Activated CD4-positive, alpha-beta memory T cell treated with anti-CD3 and anti-CD28 coated beads, Interleukin-2, amount 10 ng/mL, durations not matched to agents 7 days and 5 days (primary cell): ENCODE measurements at regions not wholly inside any gene's neighbourhood (a gene's known extent, or its start where the extent isn't known, plus 50 kb on each side); places are given as distances from the start of the nearest gene placed in this dataset.

Experiments
- CTCF ChIA-PET: fragments of 350-600 bp; sonication (Branson Sonifier 250); formaldehyde crosslinking; loops from one replicate; lab custom pipeline; 2021; ENCODE audit warnings: antibody characterized with exemption, inconsistent platforms; lab: Charles Lee
- POLR2A ChIA-PET: fragments of 350-600 bp; sonication (Branson Sonifier 250); formaldehyde crosslinking; loops from one replicate; lab custom pipeline; 2021; ENCODE audit warnings: antibody characterized with exemption; lab: Charles Lee
- DNase-seq: peaks from one replicate; pipeline ENCODE4 v3.0.0-alpha.2; 2020
- H3K27ac Mint-ChIP-seq: one replicate; pipeline ENCODE4 v1.8.0; 2021; ENCODE audit warnings: mild to moderate bottlenecking, mixed read lengths
- H3K27me3 Mint-ChIP-seq: one replicate; pipeline ENCODE4 v1.8.0; 2021; ENCODE audit warnings: mixed read lengths
- H3K36me3 Mint-ChIP-seq: one replicate; pipeline ENCODE4 v1.8.0; 2021; ENCODE audit warnings: low read depth, mixed read lengths
- H3K4me1 Mint-ChIP-seq: one replicate; pipeline ENCODE4 v1.8.0; 2021; ENCODE audit warnings: mixed read lengths
- H3K4me3 Mint-ChIP-seq: one replicate; pipeline ENCODE4 v1.8.0; 2021; ENCODE audit warnings: mild to moderate bottlenecking, mixed read lengths
- H3K9me3 Mint-ChIP-seq: one replicate; pipeline ENCODE4 v1.8.0; 2021; ENCODE audit warnings: mixed read lengths

DNA sequence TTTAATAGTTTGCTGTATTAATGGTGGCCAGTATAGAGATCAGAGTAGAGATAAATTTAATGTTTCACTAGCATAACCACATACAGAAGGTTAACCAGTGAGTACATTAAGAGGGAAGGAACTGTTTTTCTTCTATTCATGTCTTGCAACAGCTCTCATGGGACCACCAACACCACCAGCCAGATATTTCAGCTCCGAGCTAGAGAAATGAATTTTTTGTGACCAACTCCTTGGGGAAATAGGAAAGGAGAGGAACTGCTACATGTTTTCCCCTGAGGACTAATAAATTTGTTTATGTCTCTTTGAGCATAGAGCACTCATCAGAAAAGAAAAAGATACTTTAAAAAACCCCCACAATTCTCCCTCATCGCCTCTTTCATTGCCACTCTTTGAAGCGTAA, 247.5 kb downstream of the MBNL1 start:
- no peak for DNase-seq
- H3K9me3 Mint-ChIP-seq: no peaks in the 10 kb centered on the region
- H3K4me1 Mint-ChIP-seq: no peaks in the 10 kb centered on the region
- ChIA-PET CTCF (interaction anchor here (1.0 kb wide), 1 partner anchor 22 kb away, joined by 4 read pairs; no protein-coding TSS in a partner anchor), POLR2A (no interaction called here)
- no peak overlapping the region for H3K4me3 Mint-ChIP-seq
- H3K27ac Mint-ChIP-seq: no peak overlapping the region
- no peaks in the 10 kb centered on the region for H3K36me3 Mint-ChIP-seq
- H3K27me3 Mint-ChIP-seq: peaks cover 6% of the 10 kb centered on the region

DNA sequence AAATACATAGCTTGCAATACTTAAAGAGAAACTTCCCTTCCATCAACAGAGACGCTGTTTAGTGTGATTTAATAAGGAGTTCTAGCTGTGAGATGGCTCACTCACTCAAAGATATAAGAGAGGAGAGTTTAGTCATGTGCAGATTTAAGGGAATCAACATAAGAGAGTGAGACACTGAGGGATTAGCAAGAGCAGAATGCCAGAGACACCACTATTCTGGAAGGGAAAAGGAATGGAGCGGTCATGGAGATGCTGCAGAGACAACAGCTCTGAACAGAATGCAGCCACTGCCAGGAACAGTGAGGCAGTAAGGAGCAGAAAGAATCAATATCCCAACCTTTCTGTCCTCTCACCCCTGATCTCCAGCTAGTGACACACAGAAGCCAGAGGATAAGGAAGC, 248.8 kb downstream of the MBNL1 start:
- Mint-ChIP-seq H3K27me3 (peaks cover 6% of the 10 kb centered on the region), H3K4me1 (no peaks in the 10 kb centered on the region), H3K36me3 (no peaks in the 10 kb centered on the region), H3K4me3 (no peak overlapping the region), H3K27ac (no peak overlapping the region), H3K9me3 (no peaks in the 10 kb centered on the region)
- ChIA-PET POLR2A (no interaction called here), CTCF (no interaction called here)
- no peak for DNase-seq

DNA sequence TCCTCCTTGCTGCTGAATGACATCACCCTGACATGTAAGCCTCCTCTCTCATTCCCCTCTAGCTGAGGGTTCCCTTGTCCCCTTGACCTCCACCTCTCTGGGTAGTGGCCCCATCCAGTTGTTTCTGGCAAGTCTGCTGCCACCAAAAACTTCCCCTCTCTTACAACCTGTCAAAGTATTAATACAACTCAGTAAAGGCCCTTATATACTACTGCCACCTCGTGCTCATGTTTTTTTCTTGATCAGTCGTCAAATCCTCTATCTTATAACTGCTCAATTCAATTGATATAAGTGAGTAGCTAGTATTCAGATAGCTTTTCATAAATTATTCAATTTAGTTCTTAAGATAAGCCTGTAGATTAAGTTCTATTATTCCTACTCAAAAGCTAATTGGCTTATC, 249.6 kb downstream of the MBNL1 start:
- POLR2A ChIA-PET: no interaction called here
- H3K27ac Mint-ChIP-seq: no peak overlapping the region
- H3K36me3 Mint-ChIP-seq: no peaks in the 10 kb centered on the region
- CTCF ChIA-PET: interaction anchor here (1.0 kb wide), 1 partner anchor 446 kb away, joined by 3 read pairs; no protein-coding TSS in a partner anchor
- no peak for DNase-seq
- H3K9me3 Mint-ChIP-seq: no peaks in the 10 kb centered on the region
- H3K27me3 Mint-ChIP-seq: peaks cover 6% of the 10 kb centered on the region
- no peak overlapping the region for H3K4me3 Mint-ChIP-seq
- H3K4me1 Mint-ChIP-seq: no peaks in the 10 kb centered on the region

DNA sequence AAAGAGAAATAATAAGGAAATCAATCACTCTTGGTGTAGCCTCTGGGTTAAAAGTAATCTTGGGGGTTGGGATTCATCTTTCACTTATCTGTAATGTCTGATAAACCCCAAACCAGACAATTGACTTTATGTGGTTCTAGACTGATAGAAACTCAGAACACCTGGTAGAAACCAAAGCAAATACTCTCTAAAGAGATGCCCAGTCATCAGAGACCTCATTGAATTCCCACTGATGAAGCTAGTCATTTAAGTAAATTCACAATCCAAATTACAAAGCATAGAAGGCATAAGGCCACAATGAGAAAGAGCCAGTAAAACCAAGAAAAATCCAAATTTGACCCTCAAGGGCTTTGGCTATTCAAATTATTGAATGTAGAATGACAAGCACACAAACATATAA, 250.6 kb downstream of the MBNL1 start:
- Mint-ChIP-seq H3K4me1 (no peaks in the 10 kb centered on the region), H3K27me3 (peaks cover 6% of the 10 kb centered on the region), H3K36me3 (no peaks in the 10 kb centered on the region), H3K27ac (no peak overlapping the region), H3K9me3 (no peaks in the 10 kb centered on the region), H3K4me3 (no peak overlapping the region)
- DNase-seq: no peak
- CTCF ChIA-PET: no interaction called here
- POLR2A ChIA-PET: no interaction called here

DNA sequence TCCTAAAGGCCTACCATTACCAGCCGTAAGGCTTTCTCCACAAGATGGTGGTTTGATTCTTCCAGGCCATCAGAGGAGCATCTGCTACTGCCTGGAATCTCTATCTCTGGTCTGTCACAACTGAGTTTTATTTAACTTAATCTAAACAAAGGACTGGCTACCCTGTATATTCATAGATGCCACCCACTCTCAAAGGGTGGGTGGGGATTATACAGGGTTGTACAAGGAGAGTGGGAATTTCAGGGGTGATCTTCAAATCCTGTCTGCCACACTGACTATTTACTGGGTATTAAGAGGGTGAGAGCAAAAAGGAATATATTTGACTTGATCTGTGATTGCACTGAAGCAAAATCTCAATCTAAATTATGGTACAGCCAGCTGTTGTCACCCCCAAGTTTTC, 253.3 kb downstream of the MBNL1 start:
- H3K9me3 Mint-ChIP-seq: no peaks in the 10 kb centered on the region
- CTCF ChIA-PET: interaction anchor here (0.7 kb wide), 1 partner anchor 50 kb away, joined by 3 read pairs; no protein-coding TSS in a partner anchor

DNA sequence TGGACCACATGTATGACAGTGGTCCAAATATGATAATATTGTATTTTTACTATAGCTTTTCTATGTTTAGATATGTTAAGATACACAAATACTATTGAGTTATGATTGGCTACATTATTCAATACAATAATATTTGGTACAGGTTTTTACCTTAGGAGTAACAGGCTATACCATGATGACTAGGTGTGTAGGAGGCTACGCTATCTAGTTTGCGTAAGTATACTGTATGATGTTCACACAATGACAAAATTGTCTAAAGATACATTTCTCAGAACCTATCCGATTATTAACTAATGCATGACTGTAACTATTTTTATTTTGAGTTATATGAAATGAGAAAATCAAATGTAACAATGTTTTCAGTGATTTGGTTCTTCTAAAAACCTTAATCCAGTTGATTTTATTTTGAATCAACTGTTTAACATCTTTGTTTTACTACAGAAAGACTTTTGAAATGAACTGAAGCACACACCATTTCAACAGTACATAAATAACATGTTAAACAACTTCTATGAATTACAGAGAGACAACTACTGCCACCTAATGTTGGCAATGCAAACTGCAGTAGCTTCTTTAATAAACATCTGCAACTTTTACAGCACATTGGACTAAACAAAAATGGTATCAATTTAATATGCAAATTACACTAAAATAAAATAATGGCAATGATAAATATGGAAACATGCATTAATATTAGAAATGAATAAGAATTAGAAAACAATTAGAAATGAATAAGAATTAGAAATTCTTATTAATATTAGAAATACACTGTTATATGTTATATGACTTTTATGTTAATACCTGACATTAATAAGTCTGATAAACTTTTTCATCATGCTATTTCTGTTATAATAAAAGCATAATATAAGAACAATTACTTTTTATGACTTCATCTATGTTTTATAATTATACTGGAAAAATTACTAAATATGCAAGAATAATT, 255.7 kb downstream of the MBNL1 start:
- no peak overlapping the region for H3K4me3 Mint-ChIP-seq
- no peak overlapping the region for H3K27ac Mint-ChIP-seq
- H3K27me3 Mint-ChIP-seq: peaks cover 2% of the 10 kb centered on the region
- POLR2A ChIA-PET: no interaction called here
- no peaks in the 10 kb centered on the region for H3K4me1 Mint-ChIP-seq
- H3K36me3 Mint-ChIP-seq: no peaks in the 10 kb centered on the region
- peak; percentile 36 for DNase-seq
- no peaks in the 10 kb centered on the region for H3K9me3 Mint-ChIP-seq
- CTCF ChIA-PET: interaction anchor here (1.1 to 2.2 kb wide), 7 partner anchors 9 to 52 kb away, joined by 3 to 10 read pairs (median 4); no protein-coding TSS in a partner anchor

More for the DNA sequence above, 253.3 kb downstream of the MBNL1 start:
- no peaks in the 10 kb centered on the region for H3K36me3 Mint-ChIP-seq
- H3K4me3 Mint-ChIP-seq: no peak overlapping the region
- H3K4me1 Mint-ChIP-seq: no peaks in the 10 kb centered on the region
- POLR2A ChIA-PET: no interaction called here
- peaks cover 2% of the 10 kb centered on the region for H3K27me3 Mint-ChIP-seq
- no peak overlapping the region for H3K27ac Mint-ChIP-seq
- no peak for DNase-seq

DNA sequence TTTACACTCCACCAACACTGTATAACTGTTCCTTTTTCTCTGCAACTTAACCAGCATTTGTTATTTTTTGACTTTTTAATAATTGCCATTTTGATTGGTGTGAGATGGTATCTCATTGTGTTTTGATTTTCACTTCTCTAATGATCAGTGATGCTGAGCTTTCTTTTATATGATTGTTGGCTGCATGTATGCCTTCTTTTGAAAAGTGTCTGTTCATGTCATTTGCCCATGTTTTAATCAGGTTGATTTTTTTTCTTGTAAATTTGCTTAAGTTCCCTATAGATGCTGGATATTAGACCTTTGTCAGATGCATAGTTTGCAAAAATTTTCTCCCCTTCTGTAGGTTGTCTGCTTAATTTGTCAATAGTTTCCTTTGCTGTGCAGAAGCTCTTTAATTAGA, 263.0 kb downstream of the MBNL1 start:
- H3K9me3 Mint-ChIP-seq: no peaks in the 10 kb centered on the region
- H3K4me1 Mint-ChIP-seq: no peaks in the 10 kb centered on the region
- POLR2A ChIA-PET: no interaction called here
- no peaks in the 10 kb centered on the region for H3K36me3 Mint-ChIP-seq
- DNase-seq: no peak
- CTCF ChIA-PET: no interaction called here
- no peak overlapping the region for H3K4me3 Mint-ChIP-seq
- peaks cover 8% of the 10 kb centered on the region for H3K27me3 Mint-ChIP-seq
- no peak overlapping the region for H3K27ac Mint-ChIP-seq

DNA sequence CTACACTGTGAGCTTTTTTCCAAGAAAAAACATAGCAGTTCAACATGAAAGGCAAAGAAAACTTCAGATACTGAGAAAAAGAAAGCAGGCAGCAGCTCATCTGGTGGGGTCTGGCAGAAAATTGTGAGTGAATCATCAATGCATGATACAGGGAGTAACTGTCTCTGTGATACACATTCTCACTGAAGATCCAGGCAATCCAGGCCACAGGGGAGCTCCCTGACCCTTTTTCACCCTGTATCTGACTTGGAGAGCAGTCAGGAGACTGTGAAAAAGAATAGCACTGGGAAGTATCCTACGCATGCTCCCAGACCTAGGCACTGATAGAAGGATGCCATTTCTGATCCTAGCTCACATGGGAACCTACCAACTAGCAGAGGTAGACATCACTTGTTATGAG, 269.8 kb downstream of the MBNL1 start:
- H3K9me3 Mint-ChIP-seq: peaks cover 7% of the 10 kb centered on the region
- POLR2A ChIA-PET: no interaction called here

DNA sequence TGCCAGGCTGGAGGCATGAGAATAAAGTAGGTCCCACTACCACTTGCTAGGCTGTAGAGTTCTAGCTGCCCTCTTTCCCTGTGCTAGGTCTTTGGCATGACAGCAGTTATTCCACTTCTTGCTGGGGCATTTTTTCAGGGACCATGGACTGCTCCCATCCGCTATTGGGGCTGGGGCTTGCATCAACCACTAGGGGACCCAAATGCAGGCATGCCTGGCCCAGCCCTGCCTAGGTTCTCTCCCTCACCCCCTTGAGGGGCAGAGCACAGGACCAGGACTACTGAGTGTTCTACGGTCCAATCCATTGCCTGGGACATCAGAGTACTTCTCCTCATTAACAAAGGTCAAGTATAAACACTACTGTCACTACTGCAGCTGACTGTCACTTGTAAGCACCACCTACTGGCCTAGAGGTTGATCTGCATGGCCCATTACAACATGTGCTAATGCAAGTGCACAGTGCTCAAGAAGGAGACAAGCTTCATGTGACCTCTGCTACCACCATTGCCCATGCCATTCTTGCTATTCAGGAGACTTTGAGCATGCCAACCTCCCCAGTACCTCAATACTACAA, 270.5 kb downstream of the MBNL1 start:
- H3K9me3 Mint-ChIP-seq: peaks cover 7% of the 10 kb centered on the region
- H3K4me3 Mint-ChIP-seq: no peak overlapping the region
- H3K27ac Mint-ChIP-seq: no peak overlapping the region
- no peaks in the 10 kb centered on the region for H3K4me1 Mint-ChIP-seq
- peaks cover 31% of the 10 kb centered on the region for H3K27me3 Mint-ChIP-seq
- H3K36me3 Mint-ChIP-seq: no peaks in the 10 kb centered on the region
- no peak for DNase-seq
- ChIA-PET CTCF (interaction anchor here (0.6 kb wide), 1 partner anchor 1014 kb away, joined by 3 read pairs; no protein-coding TSS in a partner anchor), POLR2A (no interaction called here)

More for the DNA sequence above, 269.8 kb downstream of the MBNL1 start:
- no peaks in the 10 kb centered on the region for H3K4me1 Mint-ChIP-seq
- no peaks in the 10 kb centered on the region for H3K36me3 Mint-ChIP-seq
- DNase-seq: no peak
- no peak overlapping the region for H3K4me3 Mint-ChIP-seq
- CTCF ChIA-PET: interaction anchor here (0.6 kb wide), 1 partner anchor 1014 kb away, joined by 3 read pairs; no protein-coding TSS in a partner anchor
- H3K27me3 Mint-ChIP-seq: peaks cover 24% of the 10 kb centered on the region
- no peak overlapping the region for H3K27ac Mint-ChIP-seq

DNA sequence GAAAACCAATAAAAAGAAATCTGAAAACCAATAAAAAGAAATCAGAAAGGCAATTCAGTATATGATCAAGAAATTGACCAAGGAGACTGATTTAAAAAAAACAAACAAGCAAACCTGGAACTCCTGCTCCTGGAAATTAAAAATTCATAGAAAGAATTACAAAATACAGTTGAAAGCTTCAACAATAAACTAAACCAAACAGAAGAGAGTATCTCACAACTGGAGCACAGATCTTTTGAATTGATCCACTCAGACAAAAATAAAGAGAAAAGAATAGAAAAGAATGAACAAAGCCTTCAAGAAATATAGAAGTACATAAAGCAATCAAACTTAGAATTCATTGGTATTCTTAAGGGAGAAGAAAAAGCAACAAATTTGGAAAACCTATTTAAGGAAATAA, 271.4 kb downstream of the MBNL1 start:
- Mint-ChIP-seq H3K4me1 (no peaks in the 10 kb centered on the region), H3K4me3 (no peak overlapping the region), H3K36me3 (no peaks in the 10 kb centered on the region), H3K27ac (no peak overlapping the region), H3K27me3 (peaks cover 31% of the 10 kb centered on the region), H3K9me3 (peaks cover 7% of the 10 kb centered on the region)
- DNase-seq: no peak
- ChIA-PET POLR2A (no interaction called here), CTCF (no interaction called here)

DNA sequence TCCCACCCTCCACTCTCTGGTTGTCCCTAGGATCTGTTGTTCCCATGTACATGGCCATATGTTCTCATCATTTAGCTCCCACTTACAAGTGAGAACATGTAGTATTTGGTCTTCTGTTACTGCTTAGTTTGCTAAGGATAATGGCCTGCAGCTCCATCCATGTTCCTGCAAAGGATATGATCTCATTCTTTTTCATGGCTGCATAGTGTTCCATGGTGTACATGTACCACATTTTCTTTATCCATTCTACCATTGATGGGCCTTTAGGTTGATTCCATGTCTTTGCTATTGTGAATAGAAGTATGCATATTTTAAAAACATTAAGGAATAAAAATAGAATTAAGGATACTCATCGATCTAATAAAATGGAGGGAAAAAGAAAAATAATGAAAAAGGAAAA, 278.4 kb downstream of the MBNL1 start:
- ChIA-PET POLR2A (no interaction called here), CTCF (no interaction called here)
- Mint-ChIP-seq H3K4me3 (no peak overlapping the region), H3K27me3 (peaks cover 21% of the 10 kb centered on the region), H3K27ac (no peak overlapping the region), H3K36me3 (no peaks in the 10 kb centered on the region), H3K4me1 (no peaks in the 10 kb centered on the region), H3K9me3 (no peaks in the 10 kb centered on the region)
- DNase-seq: no peak

DNA sequence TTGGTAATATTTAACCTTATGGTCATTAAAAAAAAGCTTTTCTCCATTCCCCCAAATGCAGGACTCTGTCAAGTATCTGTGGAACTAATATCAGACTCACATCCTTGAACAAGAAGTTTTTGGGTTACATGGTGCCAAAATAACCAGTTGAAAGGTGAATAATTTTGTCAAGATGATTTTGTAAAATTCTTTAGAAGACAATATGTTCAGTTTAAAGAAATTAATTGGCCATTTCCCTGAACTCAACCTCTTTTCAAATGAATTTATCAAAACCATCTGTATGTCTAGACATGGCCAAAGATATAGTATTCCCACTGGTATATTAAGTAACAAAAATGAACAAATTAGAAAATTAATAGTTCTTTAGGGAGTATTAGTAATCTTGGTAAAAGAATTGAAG, 280.5 kb downstream of the MBNL1 start:
- CTCF ChIA-PET: interaction anchor here (0.6 kb wide), 1 partner anchor 479 kb away, joined by 3 read pairs; no protein-coding TSS in a partner anchor
- Mint-ChIP-seq H3K27me3 (peaks cover 8% of the 10 kb centered on the region), H3K4me3 (no peak overlapping the region), H3K36me3 (no peaks in the 10 kb centered on the region), H3K27ac (no peak overlapping the region), H3K4me1 (no peaks in the 10 kb centered on the region), H3K9me3 (no peaks in the 10 kb centered on the region)
- POLR2A ChIA-PET: no interaction called here
- no peak for DNase-seq

DNA sequence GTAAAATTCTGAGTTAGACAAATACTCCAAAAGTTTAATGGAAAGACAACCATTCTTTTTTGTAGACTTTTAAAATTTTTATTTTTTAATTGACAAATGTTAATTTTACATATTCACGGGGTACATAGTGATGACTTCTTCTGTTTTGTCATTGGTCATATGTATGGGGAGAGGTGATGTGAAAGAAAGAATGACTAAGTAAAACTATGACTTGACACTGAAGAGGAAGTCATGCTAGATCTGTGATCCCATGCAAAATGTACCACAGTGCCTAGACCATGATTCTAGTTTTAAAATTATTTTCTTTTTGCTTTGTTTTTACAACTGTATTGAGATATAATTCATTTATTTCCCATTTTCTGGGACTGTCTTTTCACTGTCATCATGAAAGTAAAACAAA, 281.6 kb downstream of the MBNL1 start:
- ChIA-PET POLR2A (no interaction called here), CTCF (no interaction called here)
- H3K27ac Mint-ChIP-seq: no peak overlapping the region
- no peak for DNase-seq
- H3K4me3 Mint-ChIP-seq: no peak overlapping the region
- H3K9me3 Mint-ChIP-seq: no peaks in the 10 kb centered on the region
- peaks cover 5% of the 10 kb centered on the region for H3K27me3 Mint-ChIP-seq
- H3K36me3 Mint-ChIP-seq: no peaks in the 10 kb centered on the region
- no peaks in the 10 kb centered on the region for H3K4me1 Mint-ChIP-seq
